Cardiac muscle cell (in vitro differentiated cells and primary cell): ENCODE measurements at regions not wholly inside any gene's neighbourhood (a gene's known extent, or its start where the extent isn't known, plus 50 kb on each side); places are given as distances from the start of the nearest gene placed in this dataset.
"Not testable (repeated sequence)": the region's sequence is repeated elsewhere in the genome, so short reads cannot be mapped to it uniquely, and the experiment has no call there.

Source experiments
- DNase-seq, 2 donors: peaks; one replicate each; pipeline versions ENCODE4 v3.0.0 to v3.0.0-alpha.2; 2010 to 2017; ENCODE audit warnings: low read depth in 1 of 2, low spot score in 1 of 2
- H3K27ac ChIP-seq: fragments of 200-600 bp; sonication (generic); 2 replicates; pipeline ENCODE4 v1.5.1; 2016
- H3K27me3 ChIP-seq: fragments of 200-600 bp; sonication (generic); 2 replicates; pipeline ENCODE4 v1.6.0; 2016; ENCODE audit warnings: control low read depth
- H3K36me3 ChIP-seq: fragments of 200-600 bp; sonication (generic); 2 replicates; pipeline ENCODE4 v1.5.1; 2016; ENCODE audit warnings: control low read depth
- H3K4me1 ChIP-seq: fragments of 200-600 bp; sonication (generic); 2 replicates; pipeline ENCODE4 v1.8.1; 2017; ENCODE audit warnings: low read depth, mild to moderate bottlenecking, mixed run types
- H3K4me3 ChIP-seq: fragments of 200-600 bp; sonication (generic); 2 replicates; pipeline ENCODE4 v1.5.1; 2016; ENCODE audit warnings: mild to moderate bottlenecking
- H3K9me3 ChIP-seq: fragments of 200-600 bp; sonication (generic); 2 replicates; pipeline ENCODE4 v1.5.1; 2017; ENCODE audit warnings: low read depth, mild to moderate bottlenecking, control low read depth
- TF ChIP-seq, protein P1 (sequence below): IDR thresholded peaks from 2 replicates; pipeline ENCODE4 v1.5.1; 2012; ENCODE audit warnings: low read depth, mild to moderate bottlenecking, low read length

DNA sequence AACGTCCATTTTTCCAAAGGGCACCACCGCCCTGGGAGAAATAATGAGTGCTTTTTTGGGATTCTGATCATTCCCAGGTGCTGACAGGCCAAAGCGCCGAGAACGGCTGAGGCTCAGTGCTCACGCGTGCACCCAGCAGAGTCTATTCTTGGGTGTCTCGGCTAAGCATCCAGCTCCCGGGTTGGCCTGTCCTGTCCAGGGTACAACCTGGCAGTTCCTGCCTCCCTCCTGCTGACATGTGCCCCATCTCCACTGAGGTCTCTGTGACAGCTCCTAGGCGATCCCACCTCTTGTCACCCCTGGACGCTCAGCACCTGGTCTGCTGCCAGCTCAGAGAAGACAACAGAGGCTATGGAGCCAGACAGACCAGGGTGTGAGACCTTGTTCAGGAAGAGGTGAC lies 684.5 kb downstream of the PTPRU start:
- H3K36me3 ChIP-seq, result no peaks in the 10 kb centered on the region

DNA sequence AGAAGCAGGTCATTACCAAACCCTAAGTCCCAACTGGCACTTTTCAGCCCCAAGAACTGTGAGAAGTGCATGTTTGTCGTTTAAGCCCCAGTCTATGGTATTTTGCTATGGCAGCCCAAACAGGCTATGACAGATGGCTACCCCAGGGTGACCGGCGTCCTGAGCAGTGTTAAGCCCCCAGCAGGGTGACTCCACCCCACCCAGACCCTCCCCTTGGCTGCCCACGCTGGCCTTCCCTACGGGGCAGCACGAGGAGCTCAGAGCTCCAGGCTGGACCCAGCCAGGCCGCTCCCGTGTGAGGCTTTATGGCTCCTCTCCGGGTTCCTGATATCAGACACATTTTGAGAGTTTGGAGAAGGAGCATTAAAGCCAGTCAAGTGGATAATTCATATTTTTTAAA lies 684.0 kb downstream of the PTPRU start:
- TF ChIP-seq, protein P1, sequence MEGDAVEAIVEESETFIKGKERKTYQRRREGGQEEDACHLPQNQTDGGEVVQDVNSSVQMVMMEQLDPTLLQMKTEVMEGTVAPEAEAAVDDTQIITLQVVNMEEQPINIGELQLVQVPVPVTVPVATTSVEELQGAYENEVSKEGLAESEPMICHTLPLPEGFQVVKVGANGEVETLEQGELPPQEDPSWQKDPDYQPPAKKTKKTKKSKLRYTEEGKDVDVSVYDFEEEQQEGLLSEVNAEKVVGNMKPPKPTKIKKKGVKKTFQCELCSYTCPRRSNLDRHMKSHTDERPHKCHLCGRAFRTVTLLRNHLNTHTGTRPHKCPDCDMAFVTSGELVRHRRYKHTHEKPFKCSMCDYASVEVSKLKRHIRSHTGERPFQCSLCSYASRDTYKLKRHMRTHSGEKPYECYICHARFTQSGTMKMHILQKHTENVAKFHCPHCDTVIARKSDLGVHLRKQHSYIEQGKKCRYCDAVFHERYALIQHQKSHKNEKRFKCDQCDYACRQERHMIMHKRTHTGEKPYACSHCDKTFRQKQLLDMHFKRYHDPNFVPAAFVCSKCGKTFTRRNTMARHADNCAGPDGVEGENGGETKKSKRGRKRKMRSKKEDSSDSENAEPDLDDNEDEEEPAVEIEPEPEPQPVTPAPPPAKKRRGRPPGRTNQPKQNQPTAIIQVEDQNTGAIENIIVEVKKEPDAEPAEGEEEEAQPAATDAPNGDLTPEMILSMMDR, result no peak
- no peaks in the 10 kb centered on the region for H3K4me1 ChIP-seq

More for the DNA sequence above, 684.5 kb downstream of the PTPRU start:
- Histone ChIP-seq H3K27ac (no peak overlapping the region), H3K9me3 (no peaks in the 10 kb centered on the region), H3K27me3 (no peaks in the 10 kb centered on the region), H3K4me3 (no peak overlapping the region), H3K4me1 (no peaks in the 10 kb centered on the region)
- TF ChIP-seq, protein P1, result no peak
- no peak for DNase-seq

DNA sequence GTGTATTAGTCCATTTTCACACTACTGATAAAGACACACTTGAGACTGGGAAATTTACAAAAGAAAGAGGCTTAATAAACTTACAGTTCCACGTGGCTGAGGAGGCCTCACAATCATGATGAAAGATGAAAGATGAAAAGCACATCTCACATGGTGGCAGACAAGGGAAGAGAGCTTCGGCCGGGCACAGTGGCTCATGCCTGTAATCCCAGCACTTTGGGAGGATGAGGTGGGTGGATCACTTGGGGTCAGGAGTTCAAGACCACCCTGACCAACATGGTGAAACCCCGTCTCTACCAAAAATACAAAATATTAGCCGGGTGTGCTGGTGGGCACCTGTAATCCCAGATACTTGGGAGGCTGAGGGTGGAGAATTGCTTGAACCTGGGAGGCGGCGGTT lies 682.7 kb downstream of the PTPRU start:
- not testable (repeated sequence) for H3K27me3 ChIP-seq, H3K4me1 ChIP-seq, H3K4me3 ChIP-seq, H3K9me3 ChIP-seq, H3K27ac ChIP-seq, H3K36me3 ChIP-seq, DNase-seq

More for the DNA sequence above, 684.0 kb downstream of the PTPRU start:
- Histone ChIP-seq H3K36me3 (no peaks in the 10 kb centered on the region), H3K27me3 (no peaks in the 10 kb centered on the region), H3K27ac (no peak overlapping the region), H3K9me3 (no peaks in the 10 kb centered on the region), H3K4me3 (no peak overlapping the region)
- no peak for DNase-seq

DNA sequence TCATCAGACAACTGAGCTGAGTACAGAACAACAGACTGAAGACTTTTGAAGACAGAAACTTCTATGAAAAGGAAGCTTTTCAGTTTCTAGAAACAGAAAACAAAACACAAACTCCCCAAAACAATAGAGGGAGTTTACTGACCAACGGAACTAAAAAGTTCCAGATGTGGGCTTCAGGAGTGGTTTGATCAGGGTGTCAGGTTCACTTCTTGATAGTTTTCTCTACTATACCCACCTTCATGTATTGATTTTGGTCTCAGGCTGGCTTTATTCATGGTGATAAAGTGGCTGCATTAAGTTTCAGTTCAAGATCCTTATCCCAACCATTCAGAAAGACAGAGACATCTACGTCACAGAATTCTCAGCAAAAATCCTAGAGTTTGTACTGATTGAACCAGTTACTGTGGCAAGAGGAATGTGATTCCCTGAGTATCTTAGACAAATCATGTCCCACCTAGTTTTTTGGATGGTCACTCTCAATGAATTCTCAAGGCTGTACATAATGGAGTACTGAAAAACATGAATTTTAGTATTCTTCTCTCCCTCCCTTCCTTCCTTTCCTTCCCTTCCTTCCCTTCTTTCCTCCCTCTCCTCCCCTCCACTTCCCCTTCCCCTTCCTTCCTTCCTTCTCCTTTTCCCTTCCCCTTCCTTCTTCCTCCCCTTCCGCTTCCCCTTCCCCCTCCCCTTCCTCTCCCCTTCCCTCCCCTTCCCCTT lies 680.5 kb downstream of the PTPRU start:
- H3K4me1 ChIP-seq, result no peaks in the 10 kb centered on the region
- H3K4me3 ChIP-seq, result no peak overlapping the region
- no peaks in the 10 kb centered on the region for H3K27me3 ChIP-seq
- DNase-seq, result no peak
- no peak overlapping the region for H3K27ac ChIP-seq
- no peaks in the 10 kb centered on the region for H3K9me3 ChIP-seq
- H3K36me3 ChIP-seq, result no peaks in the 10 kb centered on the region
- TF ChIP-seq, protein P1, result no peak

DNA sequence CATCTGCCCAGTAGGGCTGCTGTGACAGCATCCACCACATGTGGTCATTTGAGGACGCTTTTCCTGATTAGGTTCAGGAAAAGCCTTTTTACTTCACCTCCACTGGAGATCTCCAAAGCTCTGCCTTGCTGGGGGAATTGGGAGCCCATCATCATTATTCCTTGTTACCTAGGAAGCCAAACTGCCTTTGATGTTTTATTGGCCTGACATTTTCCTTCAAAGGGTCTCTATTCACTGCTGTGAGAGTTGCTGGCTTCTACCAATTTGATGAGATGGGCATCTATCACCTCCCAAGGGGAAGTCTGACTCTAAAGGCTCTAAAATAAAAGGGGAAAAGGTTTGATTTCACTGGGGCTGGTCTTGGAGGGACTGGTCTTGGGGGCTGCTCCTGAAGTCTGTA lies 678.6 kb downstream of the PTPRU start:
- Histone ChIP-seq H3K9me3 (no peaks in the 10 kb centered on the region), H3K27me3 (no peaks in the 10 kb centered on the region), H3K4me1 (no peaks in the 10 kb centered on the region), H3K27ac (no peak overlapping the region), H3K36me3 (no peaks in the 10 kb centered on the region), H3K4me3 (no peak overlapping the region)
- TF ChIP-seq, protein P1, result no peak
- no peak for DNase-seq

DNA sequence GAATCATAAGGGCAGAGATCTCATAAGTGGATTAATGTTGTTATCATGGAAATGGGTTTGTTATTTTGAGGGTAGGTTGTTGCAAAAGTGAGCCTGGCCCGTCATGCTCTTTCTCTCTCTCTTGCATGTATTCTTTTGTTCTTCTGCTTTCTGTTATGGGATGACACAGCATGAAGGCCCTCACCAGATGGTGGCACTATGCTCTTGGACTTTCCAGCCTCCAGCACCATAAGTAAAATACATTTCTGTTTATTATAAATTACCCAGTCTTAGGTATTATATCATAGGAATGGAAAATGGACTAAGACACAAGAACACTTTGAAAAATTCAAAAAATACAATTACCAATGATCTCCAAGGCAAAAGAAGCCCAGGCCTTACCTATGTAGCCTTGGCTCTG lies 676.1 kb downstream of the PTPRU start:
- Histone ChIP-seq H3K27me3 (no peaks in the 10 kb centered on the region), H3K4me3 (no peak overlapping the region), H3K36me3 (no peaks in the 10 kb centered on the region), H3K27ac (no peak overlapping the region), H3K4me1 (no peaks in the 10 kb centered on the region), H3K9me3 (no peaks in the 10 kb centered on the region)
- peak in 1 of 2 donors; percentile 56 for DNase-seq
- TF ChIP-seq, protein P1, result peak; percentile 47
